HCT116 (cell line): ENCODE measurements at regions not wholly inside any gene's neighbourhood (a gene's known extent, or its start where the extent isn't known, plus 50 kb on each side); places are given as distances from the start of the nearest gene placed in this dataset.

ENCODE experiments used
- ATAC-seq: fragments of 200-7000 bp; cut with Tn5 transposase; 2 replicates; pipeline ENCODE4 v1.9.1; 2020; ENCODE audit warnings: mild to moderate bottlenecking, moderate library complexity
- BruUV-seq: library from RNA; stranded (reverse); fragments of 400-500 nt; replicated peaks from 2 replicates; lab custom pipeline; 2021; lab: Mats Ljungman, UMichigan
- CTCF ChIA-PET: fragments of 300-600 bp; sonication (Branson Sonifier 250); formaldehyde crosslinking; loops from one replicate; lab custom pipeline; 2021; ENCODE audit warnings: antibody characterized with exemption; lab: Charles Lee
- POLR2A ChIA-PET: fragments of 300-600, 350-600 bp; sonication (Branson Sonifier 250); formaldehyde crosslinking; loops from one replicate; lab custom pipeline; 2021; ENCODE audit warnings: antibody characterized with exemption; lab: Charles Lee
- RAD21 ChIA-PET, 2 experiments: fragments of 300-600 bp; sonication (Branson Sonifier 250); formaldehyde crosslinking; loops; one replicate each; lab custom pipeline; 2023; ENCODE audit warnings: low total read pairs in 2 of 2; ENCODE audit not compliant: uncharacterized antibody in 2 of 2, unreplicated experiment in 2 of 2, low non-redundant PET in 1 of 2; lab: Charles Lee
- DNase-seq: peaks from one replicate; pipeline ENCODE4 v3.0.0-alpha.2; 2010; ENCODE audit warnings: low read depth, low spot score
- H2AFZ ChIP-seq: fragments of 200-600 bp; shearing (Covaris generic), sonication (generic); 2 replicates; pipeline ENCODE4 v1.6.1; 2017; ENCODE audit warnings: low read depth, mixed run types, mixed read lengths, antibody characterized with exemption, low read length; ENCODE audit not compliant: poor library complexity, severe bottlenecking
- H3K27ac ChIP-seq: 2 replicates; pipeline ENCODE4 v1.5.1; 2012; ENCODE audit warnings: low read depth, low read length
- H3K27me3 ChIP-seq: fragments of 200-600 bp; sonication (generic); 2 replicates; pipeline ENCODE4 v1.6.1; 2016; ENCODE audit warnings: mixed run types, low read length, mixed read lengths; ENCODE audit not compliant: insufficient read depth
- H3K36me3 ChIP-seq, 2 experiments: fragments of 200-500 bp in 1 of 2; fragments of 200-600 bp in 1 of 2; sonication (Bioruptor generic) in 1 of 2; sonication (generic) in 1 of 2; 2 replicates each; pipeline versions ENCODE4 v1.5.1 to v1.6.1; 2014 to 2016; ENCODE audit warnings: low read length in 2 of 2, inconsistent platforms in 1 of 2, mixed read lengths in 1 of 2, mixed run types in 1 of 2; ENCODE audit not compliant: insufficient read depth in 2 of 2, control insufficient read depth in 1 of 2
- H3K4me1 ChIP-seq, 2 experiments: fragments of 200-600 bp in 1 of 2; sonication (generic) in 1 of 2; 2 replicates each; pipeline versions ENCODE4 v1.5.1 to v1.6.1; 2012 to 2017; ENCODE audit warnings: low read length in 2 of 2, inconsistent platforms in 1 of 2, mild to moderate bottlenecking in 1 of 2, mixed read lengths in 1 of 2, mixed run types in 1 of 2, moderate library complexity in 1 of 2; ENCODE audit not compliant: insufficient read depth in 2 of 2, control insufficient read depth in 1 of 2
- H3K4me2 ChIP-seq: fragments of 200-600 bp; sonication (generic); 2 replicates; pipeline ENCODE4 v1.6.1; 2017; ENCODE audit warnings: mixed run types, low read length, mixed read lengths
- H3K4me3 ChIP-seq, 2 experiments: fragments of 200-600 bp in 1 of 2; sonication (generic) in 1 of 2; replicated peaks in 1 of 2; 2 replicates each; pipeline ENCODE4 v1.5.1; 2011 to 2016; ENCODE audit warnings: low read length in 2 of 2, control low read depth in 1 of 2, low read depth in 1 of 2, mild to moderate bottlenecking in 1 of 2, mixed read lengths in 1 of 2, mixed run types in 1 of 2
- H3K79me2 ChIP-seq: fragments of 200-600 bp; sonication (generic); 2 replicates; pipeline ENCODE4 v1.6.1; 2017; ENCODE audit warnings: mild to moderate bottlenecking, mixed run types, low read length, moderate library complexity, mixed read lengths; ENCODE audit not compliant: insufficient read depth
- H3K9ac ChIP-seq: fragments of 200-600 bp; sonication (generic); 2 replicates; pipeline ENCODE4 v1.6.1; 2016; ENCODE audit warnings: low read length, mixed read lengths
- H3K9me2 ChIP-seq: fragments of 200-600 bp; sonication (generic), shearing (Covaris generic); 2 replicates; pipeline ENCODE4 v1.6.1; 2017; ENCODE audit warnings: mixed run types, mild to moderate bottlenecking, moderate library complexity; ENCODE audit not compliant: insufficient read depth
- H3K9me3 ChIP-seq, 2 experiments: fragments of 200-500 bp in 1 of 2; fragments of 200-600 bp in 1 of 2; sonication (Bioruptor generic) in 1 of 2; sonication (generic) in 1 of 2; 2 replicates each; pipeline ENCODE4 v1.6.1; 2014 to 2017; ENCODE audit warnings: low read length in 2 of 2, mixed read lengths in 2 of 2, inconsistent platforms in 1 of 2, low read depth in 1 of 2, mild to moderate bottlenecking in 1 of 2, mixed run types in 1 of 2, moderate library complexity in 1 of 2; ENCODE audit not compliant: control insufficient read depth in 1 of 2, insufficient read depth in 1 of 2
- H4K20me1 ChIP-seq: fragments of 200-600 bp; sonication (generic), shearing (Covaris generic); 2 replicates; pipeline ENCODE4 v1.6.1; 2017; ENCODE audit warnings: mixed run types, mild to moderate bottlenecking, moderate library complexity; ENCODE audit not compliant: insufficient read depth
- CEBPB ChIP-seq: IDR thresholded peaks from 2 replicates; pipeline ENCODE4 v1.6.1; 2012; ENCODE audit warnings: low read depth
- JUND ChIP-seq: IDR thresholded peaks from 2 replicates; pipeline ENCODE4 v1.6.1; 2012
- YY1 ChIP-seq: IDR thresholded peaks from 2 replicates; pipeline ENCODE4 v1.6.1; 2011; ENCODE audit warnings: low read length, low read depth, moderate library complexity, mild to moderate bottlenecking; ENCODE audit not compliant: insufficient replicate concordance; ENCODE audit errors: extremely low read depth
- ZNF274 ChIP-seq: fragments of 200-500 bp; sonication (Bioruptor generic); IDR thresholded peaks from 2 replicates; pipeline ENCODE4 v1.6.1; 2014; ENCODE audit warnings: mild to moderate bottlenecking, low read depth, low read length, inconsistent platforms
- intact Hi-C: fragments of 100-400 bp; cut with micrococcal nuclease; formaldehyde crosslinking; loops from 2 replicates; pipeline ENCODE4 v1.10.0; 2022

DNA sequence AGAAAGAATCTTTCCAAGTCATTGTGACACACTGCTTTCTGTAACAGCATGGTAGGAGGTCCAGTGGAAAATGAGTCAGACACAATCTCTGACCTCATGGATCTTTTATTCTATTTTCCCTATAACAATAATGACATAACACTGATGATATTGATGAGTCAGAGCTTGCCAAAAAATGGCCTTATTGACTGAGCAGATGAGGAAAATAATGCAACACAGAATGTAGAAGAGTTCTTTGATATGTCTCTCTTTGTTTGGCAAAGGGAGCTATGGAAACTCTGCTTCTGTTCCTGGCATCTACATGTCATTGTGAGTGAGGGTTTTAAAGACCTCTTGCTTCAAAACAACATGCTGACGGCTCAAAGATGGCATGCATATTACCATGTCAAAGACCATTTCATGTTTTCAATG is 443.1 kb upstream of the ZNF608 start:
- Histone ChIP-seq H3K27ac (no peak overlapping the region), H3K4me3 (no peak overlapping the region), H3K27me3 (no peaks in the 10 kb centered on the region), H3K9me2 (no peaks in the 10 kb centered on the region), H3K9ac (no peak overlapping the region), H3K4me1 (no peaks in the 10 kb centered on the region), H3K9me3 (no peaks in the 10 kb centered on the region), H3K36me3 (no peaks in the 10 kb centered on the region), H2AFZ (no peak overlapping the region), H4K20me1 (no peaks in the 10 kb centered on the region), H3K79me2 (no peaks in the 10 kb centered on the region), H3K4me2 (no peak overlapping the region)
- TF ChIP-seq ZNF274: no peak
- TF ChIP-seq JUND: 0 out of 2 replicates have a peak, but pooled peaks have one; percentile 18
- DNase-seq (peak; percentile 2), ATAC-seq (no peak)
- intact Hi-C loops: no loop called here
- no TSS peak for BruUV-seq
- ChIA-PET CTCF (no interaction called here), POLR2A (no interaction called here), RAD21 (no interaction called here)

DNA sequence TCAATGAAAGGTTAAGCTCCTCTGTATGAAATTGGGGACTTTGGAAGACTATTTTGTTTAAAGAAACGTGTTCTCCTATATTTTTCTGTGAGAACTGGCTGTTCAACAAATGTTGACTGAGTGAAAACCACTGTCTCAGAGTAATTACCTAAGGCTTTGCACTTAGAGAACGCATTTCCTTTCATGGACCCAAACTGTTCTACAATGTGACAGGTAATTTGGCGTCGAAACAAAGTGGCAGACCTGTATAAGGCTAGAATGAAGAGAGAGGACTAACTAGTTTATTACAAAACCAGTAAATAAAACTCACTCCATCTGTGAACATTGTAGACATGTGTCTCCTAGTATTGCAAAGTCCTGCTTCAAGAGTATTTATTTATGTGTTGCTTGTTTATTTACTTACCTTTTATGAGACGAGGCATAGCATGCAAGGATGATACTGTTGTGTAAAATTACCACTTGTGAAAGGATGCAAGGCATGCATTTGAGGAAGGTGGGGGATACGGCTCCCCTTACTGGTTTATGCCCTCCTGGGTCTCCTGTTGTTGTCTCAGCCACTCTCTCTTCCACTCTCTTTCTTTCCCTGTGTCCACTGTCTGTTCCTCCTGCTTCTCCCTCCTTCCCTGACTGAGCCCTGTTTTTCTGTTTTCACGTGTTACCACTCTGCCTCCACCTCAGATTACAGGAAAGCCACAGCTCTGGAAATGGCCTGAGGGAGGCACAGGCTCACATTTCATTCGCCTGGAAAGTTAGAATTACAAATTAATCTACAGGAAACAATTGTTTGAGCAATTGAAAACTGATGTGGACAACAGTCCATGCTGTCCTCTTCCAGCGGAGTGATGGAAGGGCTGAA is 444.0 kb upstream of the ZNF608 start:
- POLR2A ChIA-PET: no interaction called here
- Histone ChIP-seq H4K20me1 (no peaks in the 10 kb centered on the region), H3K4me1 (no peaks in the 10 kb centered on the region), H3K4me2 (no peak overlapping the region), H3K27ac (no peak overlapping the region), H3K36me3 (no peaks in the 10 kb centered on the region), H3K9ac (no peak overlapping the region), H3K79me2 (no peaks in the 10 kb centered on the region), H3K9me2 (no peaks in the 10 kb centered on the region), H3K4me3 (no peak overlapping the region), H3K27me3 (no peaks in the 10 kb centered on the region), H3K9me3 (no peaks in the 10 kb centered on the region), H2AFZ (no peak overlapping the region)
- BruUV-seq: no TSS peak
- intact Hi-C loops: no loop called here
- no peak for DNase-seq
- CTCF ChIA-PET: no interaction called here
- TF ChIP-seq CEBPB (no peak), YY1 (no peak)
- RAD21 ChIA-PET: no interaction called here
- no peak for ATAC-seq
